ENCODE measurements at regions not wholly inside any gene's neighbourhood (a gene's known extent, or its start where the extent isn't known, plus 50 kb on each side); places are given as distances from the start of the nearest gene placed in this dataset.

DNA sequence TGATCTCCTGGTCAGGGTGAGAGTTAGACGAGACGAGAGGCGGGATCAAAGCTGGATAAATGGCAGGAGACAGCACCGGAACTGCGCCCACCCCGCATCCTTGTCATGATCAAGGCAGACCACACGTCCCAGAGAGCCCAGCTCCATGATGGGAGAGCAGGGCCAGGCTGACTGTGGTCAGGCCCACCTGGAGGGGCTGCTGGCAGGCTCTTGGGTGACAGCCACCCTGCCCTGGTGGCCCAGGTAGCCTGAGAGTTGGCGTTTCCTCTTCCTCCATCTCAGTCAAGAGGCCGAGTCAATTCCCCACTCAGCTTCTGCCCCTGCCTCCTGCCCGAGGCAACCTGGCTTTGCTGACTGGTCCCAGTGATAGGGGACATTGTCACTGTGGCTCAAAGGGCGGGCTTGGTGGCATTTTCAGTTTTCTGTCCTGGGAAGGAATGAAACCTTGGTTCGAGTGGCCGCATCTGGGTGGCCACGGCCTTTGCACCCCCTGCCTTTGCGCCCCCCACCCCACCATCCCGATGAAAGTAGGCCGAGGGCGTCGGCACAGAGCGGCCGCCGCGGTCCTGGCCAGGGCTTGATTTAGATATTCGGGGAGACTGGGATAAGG is 60.8 kb upstream of the PPARA start:
- Histone ChIP-seq H3K9me3 (ENCODE audit: insufficient read depth, low read length) (no peaks in the 10 kb centered on the region), H3K9ac (ENCODE audit: low read length) (no peak overlapping the region), H2AFZ (ENCODE audit: low read depth, low read length) (no peak overlapping the region), H3K4me3 (ENCODE audit: low read length) (no peak overlapping the region), H4K20me1 (ENCODE audit: insufficient read depth, low read length) (peaks cover 17% of the 10 kb centered on the region; the same call in 1 of the 2 replicates), H3K79me2 (ENCODE audit: low read length) (peaks cover 13% of the 10 kb centered on the region), H3K27ac (ENCODE audit: low read length) (no peak overlapping the region), H3K4me2 (ENCODE audit: low read length) (no peak overlapping the region), H3K27me3 (ENCODE audit: low read depth, low read length) (no peaks in the 10 kb centered on the region), H3K36me3 (replicated peaks; ENCODE audit: low read depth, low read length) (peaks cover 7% of the 10 kb centered on the region), H3K4me1 (ENCODE audit: low read length) (no peaks in the 10 kb centered on the region)
- TF ChIP-seq, protein P1, sequence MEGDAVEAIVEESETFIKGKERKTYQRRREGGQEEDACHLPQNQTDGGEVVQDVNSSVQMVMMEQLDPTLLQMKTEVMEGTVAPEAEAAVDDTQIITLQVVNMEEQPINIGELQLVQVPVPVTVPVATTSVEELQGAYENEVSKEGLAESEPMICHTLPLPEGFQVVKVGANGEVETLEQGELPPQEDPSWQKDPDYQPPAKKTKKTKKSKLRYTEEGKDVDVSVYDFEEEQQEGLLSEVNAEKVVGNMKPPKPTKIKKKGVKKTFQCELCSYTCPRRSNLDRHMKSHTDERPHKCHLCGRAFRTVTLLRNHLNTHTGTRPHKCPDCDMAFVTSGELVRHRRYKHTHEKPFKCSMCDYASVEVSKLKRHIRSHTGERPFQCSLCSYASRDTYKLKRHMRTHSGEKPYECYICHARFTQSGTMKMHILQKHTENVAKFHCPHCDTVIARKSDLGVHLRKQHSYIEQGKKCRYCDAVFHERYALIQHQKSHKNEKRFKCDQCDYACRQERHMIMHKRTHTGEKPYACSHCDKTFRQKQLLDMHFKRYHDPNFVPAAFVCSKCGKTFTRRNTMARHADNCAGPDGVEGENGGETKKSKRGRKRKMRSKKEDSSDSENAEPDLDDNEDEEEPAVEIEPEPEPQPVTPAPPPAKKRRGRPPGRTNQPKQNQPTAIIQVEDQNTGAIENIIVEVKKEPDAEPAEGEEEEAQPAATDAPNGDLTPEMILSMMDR (IDR thresholded peaks at IDR 0.05; ENCODE audit: low read depth, low read length), result no peak
- TF ChIP-seq EZH2phosphoT487 (IDR thresholded peaks at IDR 0.05; ENCODE audit: low read depth), result no peak

DNA sequence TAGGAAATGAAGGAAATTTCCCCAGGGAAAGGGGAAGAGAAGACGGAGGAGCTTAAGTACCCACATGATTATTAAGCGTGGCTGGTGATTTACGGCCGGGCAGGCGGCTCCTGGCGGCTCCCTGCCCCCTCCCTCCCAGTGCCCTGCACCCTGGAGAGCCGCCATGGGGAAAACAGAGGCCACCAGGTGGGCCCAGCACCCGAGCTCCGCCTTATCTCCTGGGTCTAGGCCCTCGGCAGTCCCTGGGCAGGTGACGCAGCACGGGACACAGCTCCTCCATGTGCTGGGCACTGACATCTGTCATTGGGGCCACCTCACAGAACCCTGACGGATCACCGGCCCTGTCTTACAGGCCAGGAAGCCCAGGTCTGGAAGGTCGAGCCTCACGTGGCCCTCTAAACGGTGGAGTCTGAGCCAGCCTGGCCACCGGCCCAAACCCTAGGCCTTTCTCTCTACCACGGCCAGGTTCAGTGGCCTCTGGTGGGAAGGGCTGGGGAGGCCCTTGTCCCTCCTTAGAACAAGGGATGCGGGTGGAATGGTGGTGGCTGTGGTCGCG is 60.2 kb upstream of the PPARA start:
- no peaks in the 10 kb centered on the region for H3K4me1 ChIP-seq (ENCODE audit: low read length)
- H3K4me2 ChIP-seq (ENCODE audit: low read length), result no peak overlapping the region
- peaks cover 17% of the 10 kb centered on the region; the same call in 1 of the 2 replicates for H4K20me1 ChIP-seq (ENCODE audit: insufficient read depth, low read length)
- H3K36me3 ChIP-seq (replicated peaks; ENCODE audit: low read depth, low read length), result peaks cover 7% of the 10 kb centered on the region
- peaks cover 8% of the 10 kb centered on the region; the same call in 1 of the 2 replicates for H3K79me2 ChIP-seq (ENCODE audit: low read length)
- H3K4me3 ChIP-seq (ENCODE audit: low read length), result no peak overlapping the region
- H3K27me3 ChIP-seq (ENCODE audit: low read depth, low read length), result no peaks in the 10 kb centered on the region
- H3K9ac ChIP-seq (ENCODE audit: low read length), result no peak overlapping the region
- H2AFZ ChIP-seq (ENCODE audit: low read depth, low read length), result no peak overlapping the region
- no peak overlapping the region for H3K27ac ChIP-seq (ENCODE audit: low read length)
- TF ChIP-seq EZH2phosphoT487 (IDR thresholded peaks at IDR 0.05; ENCODE audit: low read depth), result no peak
- TF ChIP-seq, protein P1 (IDR thresholded peaks at IDR 0.05; ENCODE audit: low read depth, low read length), result no peak
- no peaks in the 10 kb centered on the region for H3K9me3 ChIP-seq (ENCODE audit: insufficient read depth, low read length)

- 0 out of 2 replicates have a peak, but pooled peaks cover 7% of the 10 kb centered on the region for H3K79me2 ChIP-seq (ENCODE audit: low read length)
Observed at GRCh38 chr22:46090631-46091201, 59.6 kb upstream of the PPARA start.

More at GRCh38 chr22:46090631-46091201, 59.6 kb upstream of the PPARA start:
- Histone ChIP-seq H4K20me1 (ENCODE audit: insufficient read depth, low read length) (peaks cover 14% of the 10 kb centered on the region; the same call in 1 of the 2 replicates), H3K27me3 (ENCODE audit: low read depth, low read length) (no peaks in the 10 kb centered on the region), H3K4me2 (ENCODE audit: low read length) (no peak overlapping the region), H3K36me3 (replicated peaks; ENCODE audit: low read depth, low read length) (peaks cover 7% of the 10 kb centered on the region), H3K4me1 (ENCODE audit: low read length) (no peaks in the 10 kb centered on the region), H3K27ac (ENCODE audit: low read length) (no peak overlapping the region), H3K4me3 (ENCODE audit: low read length) (no peak overlapping the region), H3K9me3 (ENCODE audit: insufficient read depth, low read length) (no peaks in the 10 kb centered on the region), H3K9ac (ENCODE audit: low read length) (no peak overlapping the region), H2AFZ (ENCODE audit: low read depth, low read length) (no peak overlapping the region)
- TF ChIP-seq, protein P1 (IDR thresholded peaks at IDR 0.05; ENCODE audit: low read depth, low read length), result no peak
- no peak for TF ChIP-seq EZH2phosphoT487 (IDR thresholded peaks at IDR 0.05; ENCODE audit: low read depth)
